Lung (tissue), 11 donors: ENCODE measurements at regions not wholly inside any gene's neighbourhood (a gene's known extent, or its start where the extent isn't known, plus 50 kb on each side); places are given as distances from the start of the nearest gene placed in this dataset.

Experiments
- ATAC-seq: fragments of 200-7000 bp; cut with Tn5 transposase; one replicate; pipeline ENCODE4 v1.9.1; 2020; ENCODE audit warnings: moderate number of reproducible peaks; ENCODE audit not compliant: insufficient read depth, low FRiP score
- DNase-seq, 3 donors: peaks; one replicate each; pipeline ENCODE4 v3.0.0-alpha.2; 2013 to 2017
- H3K27ac ChIP-seq, 2 donors: one replicate each; pipeline ENCODE4 v1.5.1; 2013; ENCODE audit warnings: mild to moderate bottlenecking in 2 of 2, moderate library complexity in 2 of 2, control low read depth in 1 of 2, inconsistent platforms in 1 of 2, low read depth in 1 of 2, low read length in 1 of 2
- H3K27me3 ChIP-seq, 3 donors: one replicate each; pipeline ENCODE4 v1.5.1; 2013; ENCODE audit warnings: low read length in 2 of 3; ENCODE audit not compliant: control insufficient read depth in 3 of 3, insufficient read depth in 3 of 3
- H3K36me3 ChIP-seq, 4 donors: one replicate each; pipeline ENCODE4 v1.5.1; 2013; ENCODE audit warnings: low read length in 4 of 4, mild to moderate bottlenecking in 1 of 4, moderate library complexity in 1 of 4; ENCODE audit not compliant: control insufficient read depth in 4 of 4, insufficient read depth in 4 of 4
- H3K4me1 ChIP-seq, 5 donors: one replicate each; pipeline ENCODE4 v1.5.1; 2013; ENCODE audit warnings: low read length in 5 of 5, mild to moderate bottlenecking in 2 of 5, moderate library complexity in 1 of 5; ENCODE audit not compliant: control insufficient read depth in 5 of 5, insufficient read depth in 5 of 5
- H3K4me3 ChIP-seq: one replicate; pipeline ENCODE4 v1.5.1; 2013; ENCODE audit warnings: mild to moderate bottlenecking, control low read depth, moderate library complexity
- H3K9ac ChIP-seq, 2 donors: one replicate each; pipeline ENCODE4 v1.5.1; 2013; ENCODE audit warnings: low read length in 2 of 2, control low read depth in 1 of 2; ENCODE audit not compliant: insufficient read depth in 1 of 2
- H3K9me3 ChIP-seq, 4 donors: one replicate each; pipeline ENCODE4 v1.5.1; 2013; ENCODE audit warnings: low read length in 3 of 4, mild to moderate bottlenecking in 1 of 4, moderate library complexity in 1 of 4; ENCODE audit not compliant: control insufficient read depth in 4 of 4, insufficient read depth in 3 of 4
- WGBS, 2 donors: extraction: QIAGEN DNeasy Blood & Tissue Kit; methylation state at CpG; one replicate each; pipeline ENCODE4 v1.1.7; 2013; 5-methylcytosine and 5-hydroxymethylcytosine counted together
- TF ChIP-seq, protein P1 (sequence below): IDR thresholded peaks from 2 replicates; pipeline ENCODE4 v1.5.1; 2012; ENCODE audit warnings: mild to moderate bottlenecking; ENCODE audit errors: control extremely low read depth, extremely low read depth
- donor health status: control.
- donor health status: control.
- donor health status: Bipolar disorder and iron deficiency.
- donor health status: healthy.
- donor health status: DM: yes; HTN: yes; CAD: no.

- Histone ChIP-seq H3K4me1 (peaks cover 0 to 2% (median 0%) of the 10 kb centered on the region in 5 donors), H3K36me3 (no peaks in the 10 kb centered on the region), H3K9me3 (peaks cover 0 to 2% (median 0%) of the 10 kb centered on the region in 4 donors), H3K27ac (no peak overlapping the region), H3K9ac (no peak overlapping the region), H3K27me3 (no peaks in the 10 kb centered on the region), H3K4me3 (no peak overlapping the region)
- TF ChIP-seq, protein P1, sequence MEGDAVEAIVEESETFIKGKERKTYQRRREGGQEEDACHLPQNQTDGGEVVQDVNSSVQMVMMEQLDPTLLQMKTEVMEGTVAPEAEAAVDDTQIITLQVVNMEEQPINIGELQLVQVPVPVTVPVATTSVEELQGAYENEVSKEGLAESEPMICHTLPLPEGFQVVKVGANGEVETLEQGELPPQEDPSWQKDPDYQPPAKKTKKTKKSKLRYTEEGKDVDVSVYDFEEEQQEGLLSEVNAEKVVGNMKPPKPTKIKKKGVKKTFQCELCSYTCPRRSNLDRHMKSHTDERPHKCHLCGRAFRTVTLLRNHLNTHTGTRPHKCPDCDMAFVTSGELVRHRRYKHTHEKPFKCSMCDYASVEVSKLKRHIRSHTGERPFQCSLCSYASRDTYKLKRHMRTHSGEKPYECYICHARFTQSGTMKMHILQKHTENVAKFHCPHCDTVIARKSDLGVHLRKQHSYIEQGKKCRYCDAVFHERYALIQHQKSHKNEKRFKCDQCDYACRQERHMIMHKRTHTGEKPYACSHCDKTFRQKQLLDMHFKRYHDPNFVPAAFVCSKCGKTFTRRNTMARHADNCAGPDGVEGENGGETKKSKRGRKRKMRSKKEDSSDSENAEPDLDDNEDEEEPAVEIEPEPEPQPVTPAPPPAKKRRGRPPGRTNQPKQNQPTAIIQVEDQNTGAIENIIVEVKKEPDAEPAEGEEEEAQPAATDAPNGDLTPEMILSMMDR = no peak
- ATAC-seq (no peak), DNase-seq (no peak)
- WGBS, 2 donors = 85 to 87% methylated on average over 6 of the region's 6 CpGs
Observed at GRCh38 chr1:58409336-58409735, 137.2 kb downstream of the OMA1 start.

DNA sequence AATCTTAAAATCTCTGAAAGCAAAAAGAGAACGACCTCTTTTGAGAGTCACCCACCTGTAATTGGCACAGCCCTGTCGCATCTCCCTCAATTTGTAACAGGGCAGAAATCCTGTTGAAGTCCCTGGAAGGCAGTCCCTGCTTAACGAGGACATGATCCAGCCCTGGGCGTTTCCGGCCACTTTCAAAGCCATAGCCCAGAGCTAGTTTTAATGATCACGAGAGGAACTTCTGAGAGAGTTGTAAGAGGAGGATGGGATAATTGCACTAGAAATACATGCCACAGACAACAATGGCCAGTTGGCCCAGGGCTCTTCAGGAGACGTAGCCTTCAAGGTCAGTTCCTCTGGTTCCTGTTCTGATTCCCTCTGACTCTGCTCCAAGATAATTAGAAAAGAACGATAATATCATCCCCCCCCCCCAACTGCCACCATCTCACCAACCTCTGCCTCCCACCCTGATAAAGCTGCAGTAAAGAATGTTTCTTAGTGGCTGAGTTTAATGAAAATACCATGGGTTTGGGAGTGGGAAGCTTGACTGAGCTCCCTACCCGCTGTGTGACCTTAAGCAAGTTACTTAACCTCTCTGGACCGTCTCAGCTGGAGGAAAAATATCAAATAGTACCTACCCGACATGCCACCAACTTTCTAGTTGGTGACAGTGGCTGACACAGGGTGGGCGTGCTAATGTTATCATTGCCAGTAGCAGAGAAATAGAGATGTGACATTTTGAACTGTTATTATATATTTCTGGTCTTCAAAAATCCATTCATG, 140.0 kb downstream of the OMA1 start:
- ATAC-seq = no peak
- WGBS, 2 donors = 74 to 88% methylated on average over 12 of the region's 12 CpGs

GRCh38 chr1:58405660-58406059, 140.9 kb downstream of the OMA1 start:
- DNase-seq = no peak
- Histone ChIP-seq H3K9ac (no peak overlapping the region), H3K4me3 (no peak overlapping the region), H3K9me3 (peaks cover 0 to 2% (median 0%) of the 10 kb centered on the region in 4 donors), H3K4me1 (no peaks in the 10 kb centered on the region), H3K27ac (no peak overlapping the region), H3K27me3 (no peaks in the 10 kb centered on the region), H3K36me3 (no peaks in the 10 kb centered on the region)
- no peak for ATAC-seq
- WGBS, 2 donors = 94 to 95% methylated on average over 4 of the region's 4 CpGs
- TF ChIP-seq, protein P1 = no peak

More for the DNA sequence above, 140.0 kb downstream of the OMA1 start:
- H3K4me3 ChIP-seq = no peak overlapping the region
- H3K9ac ChIP-seq = no peak overlapping the region
- H3K36me3 ChIP-seq = no peaks in the 10 kb centered on the region
- TF ChIP-seq, protein P1 = no peak
- H3K4me1 ChIP-seq = no peaks in the 10 kb centered on the region
- H3K9me3 ChIP-seq = peaks cover 0 to 2% (median 0%) of the 10 kb centered on the region in 4 donors
- H3K27ac ChIP-seq = no peak overlapping the region
- no peaks in the 10 kb centered on the region for H3K27me3 ChIP-seq
- DNase-seq = no peak

- H3K27me3 ChIP-seq = no peaks in the 10 kb centered on the region
- no peak overlapping the region for H3K27ac ChIP-seq
- no peaks in the 10 kb centered on the region for H3K36me3 ChIP-seq
- H3K9ac ChIP-seq = no peak overlapping the region
- ATAC-seq (no peak), DNase-seq (no peak)
- H3K4me1 ChIP-seq = peaks cover 0 to 2% (median 0%) of the 10 kb centered on the region in 5 donors
- 59 to 82% methylated on average over 1 of the region's 1 CpG for WGBS, 2 donors
- H3K4me3 ChIP-seq = no peak overlapping the region
- H3K9me3 ChIP-seq = peaks cover 0 to 2% (median 0%) of the 10 kb centered on the region in 4 donors
- TF ChIP-seq, protein P1 = no peak
Observed at GRCh38 chr1:58403894-58404293, 142.6 kb downstream of the OMA1 start.
